H1 (cell line): ENCODE measurements at regions not wholly inside any gene's neighbourhood (a gene's known extent, or its start where the extent isn't known, plus 50 kb on each side); places are given as distances from the start of the nearest gene placed in this dataset.

Source experiments
- CTCF ChIA-PET: fragments of 300-600 bp; sonication (Branson Sonifier 250); formaldehyde crosslinking; loops from one replicate; lab custom pipeline; 2021; ENCODE audit not compliant: partially characterized antibody; lab: Charles Lee
- POLR2A ChIA-PET: fragments of 300-600 bp; sonication (Branson Sonifier 250); formaldehyde crosslinking; loops from one replicate; lab custom pipeline; 2021; ENCODE audit warnings: inconsistent platforms; ENCODE audit not compliant: partially characterized antibody; lab: Charles Lee
- DNase-seq, 2 experiments: peaks; one replicate each; pipeline versions ENCODE4 v3.0.0 to v3.0.0-alpha.2; 2010 to 2022; ENCODE audit warnings: low spot score in 2 of 2, low read depth in 1 of 2, mixed read lengths in 1 of 2
- FAIRE-seq: peaks from 2 replicates; lab custom pipeline; 2011; peaks lifted over from hg19 to GRCh38; lab: Jason Lieb, UNC
- H2AFZ ChIP-seq: 2 replicates; pipeline ENCODE4 v1.8.1; 2012; ENCODE audit warnings: low read length, inconsistent platforms
- H2AK5ac ChIP-seq: 2 replicates; pipeline ENCODE4 v1.6.1; 2013; ENCODE audit warnings: low read depth, low read length
- H2BK120ac ChIP-seq: replicated peaks from 2 replicates; pipeline ENCODE3; 2013; ENCODE audit warnings: low read depth, low read length, inconsistent platforms
- H2BK12ac ChIP-seq: 2 replicates; pipeline ENCODE4 v1.6.1; 2013; ENCODE audit warnings: low read depth, low read length
- H2BK15ac ChIP-seq: 2 replicates; pipeline ENCODE4 v1.6.1; 2013; ENCODE audit warnings: low read length
- H2BK20ac ChIP-seq: 2 replicates; pipeline ENCODE4 v1.6.1; 2013; ENCODE audit warnings: low read length
- H2BK5ac ChIP-seq: 2 replicates; pipeline ENCODE4 v1.6.1; 2013; ENCODE audit warnings: low read depth, low read length
- H3K14ac ChIP-seq: 2 replicates; pipeline ENCODE4 v1.6.1; 2013; ENCODE audit warnings: inconsistent platforms; ENCODE audit not compliant: insufficient read length
- H3K18ac ChIP-seq: 2 replicates; pipeline ENCODE4 v1.6.1; 2013; ENCODE audit warnings: low read length; ENCODE audit errors: extremely low read depth
- H3K23ac ChIP-seq: 2 replicates; pipeline ENCODE4 v1.6.1; 2013; ENCODE audit warnings: inconsistent platforms; ENCODE audit not compliant: insufficient read length
- H3K23me2 ChIP-seq: 2 replicates; pipeline ENCODE4 v1.6.1; 2013; ENCODE audit warnings: low read depth, low read length
- H3K27ac ChIP-seq: 2 replicates; pipeline ENCODE4 v1.6.1; 2011; ENCODE audit warnings: low read depth, low read length, inconsistent platforms
- H3K27me3 ChIP-seq, 4 experiments: replicated peaks in 1 of 4; 1 replicate in 1 of 4; 2 replicates in 3 of 4; pipeline versions ENCODE4 v1.6.1 to v1.8.1; 2011 to 2013; ENCODE audit warnings: low read length in 3 of 4, mild to moderate bottlenecking in 3 of 4, inconsistent platforms in 2 of 4, mixed read lengths in 2 of 4, moderate library complexity in 1 of 4; ENCODE audit not compliant: control insufficient read depth in 3 of 4, insufficient read depth in 3 of 4; ENCODE audit errors: extremely low read depth in 1 of 4
- H3K36me3 ChIP-seq, 4 experiments: 2 replicates each; pipeline versions ENCODE4 v1.6.1 to v1.8.1; 2011 to 2013; ENCODE audit warnings: mild to moderate bottlenecking in 4 of 4, low read length in 3 of 4, moderate library complexity in 2 of 4, control low read depth in 1 of 4, inconsistent platforms in 1 of 4; ENCODE audit not compliant: insufficient read depth in 4 of 4, control insufficient read depth in 2 of 4
- H3K4ac ChIP-seq: replicated peaks from 2 replicates; pipeline ENCODE3; 2013; ENCODE audit warnings: low read length, low read depth, mixed read lengths, inconsistent platforms; ENCODE audit not compliant: insufficient read length
- H3K4me1 ChIP-seq, 4 experiments: replicated peaks in 1 of 4; 1 replicate in 1 of 4; 2 replicates in 3 of 4; pipeline versions ENCODE4 v1.6.1 to v1.8.1; 2011 to 2013; ENCODE audit warnings: low read length in 3 of 4, inconsistent platforms in 2 of 4, mixed read lengths in 1 of 4; ENCODE audit not compliant: insufficient read depth in 4 of 4, control insufficient read depth in 3 of 4
- H3K4me2 ChIP-seq, 2 experiments: 2 replicates each; pipeline versions ENCODE4 v1.6.1 to v1.8.1; 2011 to 2013; ENCODE audit warnings: low read depth in 2 of 2, low read length in 2 of 2, control low read depth in 1 of 2, inconsistent platforms in 1 of 2, mild to moderate bottlenecking in 1 of 2; ENCODE audit not compliant: insufficient read depth in 1 of 2
- H3K4me3 ChIP-seq, 4 experiments: fragments of 200-600, 300-600 bp in 1 of 4; sonication (generic), shearing (Covaris generic), sonication (Bioruptor Twin) in 1 of 4; 2 replicates each; pipeline versions ENCODE4 v1.5.1 to v1.8.1; 2011 to 2016; ENCODE audit warnings: low read length in 4 of 4, low read depth in 3 of 4, control low read depth in 2 of 4, inconsistent platforms in 2 of 4, mild to moderate bottlenecking in 2 of 4, mixed read lengths in 1 of 4, moderate library complexity in 1 of 4; ENCODE audit not compliant: insufficient read depth in 2 of 4; ENCODE audit errors: extremely low read depth in 1 of 4
- H3K56ac ChIP-seq: replicated peaks from 2 replicates; pipeline ENCODE3; 2013; ENCODE audit warnings: low read depth, mild to moderate bottlenecking, mixed read lengths, low read length, inconsistent platforms; ENCODE audit not compliant: insufficient read length
- H3K79me1 ChIP-seq: 2 replicates; pipeline ENCODE4 v1.6.1; 2013; ENCODE audit warnings: low read depth, low read length, control low read depth
- H3K79me2 ChIP-seq, 2 experiments: 2 replicates each; pipeline versions ENCODE4 v1.6.1 to v1.8.1; 2012 to 2013; ENCODE audit warnings: low read length in 2 of 2, mild to moderate bottlenecking in 2 of 2, inconsistent platforms in 1 of 2; ENCODE audit not compliant: insufficient read depth in 2 of 2, control insufficient read depth in 1 of 2
- H3K9ac ChIP-seq, 4 experiments: replicated peaks in 1 of 4; 1 replicate in 1 of 4; 2 replicates in 3 of 4; pipeline versions ENCODE4 v1.6.1 to v1.8.1; 2011 to 2013; ENCODE audit warnings: low read depth in 3 of 4, low read length in 3 of 4, control low read depth in 2 of 4, mild to moderate bottlenecking in 2 of 4, moderate library complexity in 2 of 4, inconsistent platforms in 1 of 4; ENCODE audit errors: extremely low read depth in 1 of 4
- H3K9me3 ChIP-seq, 2 experiments: 2 replicates each; pipeline versions ENCODE4 v1.6.1 to v1.8.1; 2012 to 2013; ENCODE audit warnings: mild to moderate bottlenecking in 2 of 2, moderate library complexity in 2 of 2, control low read depth in 1 of 2, inconsistent platforms in 1 of 2, low read depth in 1 of 2, low read length in 1 of 2, mixed read lengths in 1 of 2; ENCODE audit not compliant: insufficient read depth in 2 of 2
- H4K20me1 ChIP-seq, 2 experiments: replicated peaks in 1 of 2; 2 replicates each; pipeline versions ENCODE3 to v1.8.1; 2011 to 2013; ENCODE audit warnings: inconsistent platforms in 2 of 2, low read length in 2 of 2, mild to moderate bottlenecking in 1 of 2; ENCODE audit not compliant: insufficient read depth in 2 of 2, control insufficient read depth in 1 of 2
- H4K5ac ChIP-seq: 2 replicates; pipeline ENCODE4 v1.6.1; 2013; ENCODE audit warnings: low read length, low read depth, mixed read lengths, inconsistent platforms; ENCODE audit not compliant: insufficient read length
- H4K8ac ChIP-seq: 2 replicates; pipeline ENCODE4 v1.8.0; 2013; ENCODE audit warnings: mild to moderate bottlenecking, moderate library complexity, low read length, inconsistent platforms; ENCODE audit not compliant: insufficient read depth; ENCODE audit errors: extremely low read depth
- H4K91ac ChIP-seq: replicated peaks from 2 replicates; pipeline ENCODE3; 2013; ENCODE audit warnings: low read length, mixed read lengths, inconsistent platforms; ENCODE audit not compliant: insufficient read length
- HDAC6 ChIP-seq: IDR thresholded peaks from one replicate; pipeline ENCODE4 v1.7.1; 2012; ENCODE audit warnings: low read depth, mild to moderate bottlenecking, inconsistent platforms, low read length, moderate library complexity
- POLR2A ChIP-seq, 2 experiments: IDR thresholded peaks; 1 replicate in 1 of 2; 2 replicates in 1 of 2; pipeline ENCODE4 v1.6.1; 2011; ENCODE audit warnings: low read depth in 2 of 2, low read length in 2 of 2, mild to moderate bottlenecking in 2 of 2; ENCODE audit errors: control extremely low read depth in 1 of 2
- SIX5 ChIP-seq: IDR thresholded peaks from 2 replicates; pipeline ENCODE4 v1.6.1; 2011; ENCODE audit warnings: mild to moderate bottlenecking, low read depth, low read length
- WGBS, 2 experiments: shearing (Covaris generic) in 1 of 2; methylation state at CpG; one replicate each; pipeline versions ENCODE4 v1.1.6 to v1.1.7; 2013 to 2015; ENCODE audit warnings: low lambda C conversion rate in 2 of 2, mixed read lengths in 2 of 2, inconsistent platforms in 1 of 2, low coverage in 1 of 2, missing lambda C conversion rate in 1 of 2; ENCODE audit not compliant: insufficient replicate concordance in 2 of 2, insufficient coverage in 1 of 2, insufficient read length in 1 of 2; ENCODE audit errors: extremely low coverage in 1 of 2, missing lambda C conversion rate in 1 of 2; 5-methylcytosine and 5-hydroxymethylcytosine counted together

- Histone ChIP-seq H3K79me1 (no peaks in the 10 kb centered on the region), H2BK12ac (no peak overlapping the region), H3K27me3 (no peaks in the 10 kb centered on the region), H3K4me2 (no peak overlapping the region), H4K20me1 (no peaks in the 10 kb centered on the region), H3K4me3 (no peak overlapping the region), H3K4ac (no peak overlapping the region), H2BK5ac (no peak overlapping the region), H3K79me2 (no peaks in the 10 kb centered on the region), H3K36me3 (no peaks in the 10 kb centered on the region), H3K18ac (no peak overlapping the region), H2BK20ac (no peak overlapping the region), H3K4me1 (no peaks in the 10 kb centered on the region), H3K9ac (no peak overlapping the region), H2AK5ac (no peak overlapping the region), H3K27ac (no peak overlapping the region), H4K8ac (no peak overlapping the region), H4K91ac (no peak overlapping the region), H2AFZ (no peak overlapping the region), H4K5ac (no peak overlapping the region), H2BK120ac (no peak overlapping the region), H3K23me2 (no peaks in the 10 kb centered on the region), H3K23ac (no peak overlapping the region), H3K14ac (no peak overlapping the region), H2BK15ac (no peak overlapping the region), H3K9me3 (no peaks in the 10 kb centered on the region), H3K56ac (no peak overlapping the region)
- FAIRE-seq (no peak), DNase-seq (no peak)
- CTCF ChIA-PET = no interaction called here
- WGBS, 2 experiments = 90% methylated on average over 3 of the region's 3 CpGs; no CpG with 5 or more reads in 1 of the 2 experiments
- TF ChIP-seq SIX5 (no peak), POLR2A (IDR thresholded peaks at IDR 0.05; ENCODE audit: control extremely low read depth in 1 of 2, low read depth in 2 of 2, low read length in 2 of 2) (no peak), HDAC6 (no peak)
- POLR2A ChIA-PET = interaction anchor here (0.6 kb wide), 1 partner anchor 145 kb away, joined by 5 read pairs; no protein-coding TSS in a partner anchor
Observed at GRCh38 chr17:63349478-63350000, 96.6 kb downstream of the CYB561 start.
